K562 (cell line): ENCODE measurements at regions not wholly inside any gene's neighbourhood (a gene's known extent, or its start where the extent isn't known, plus 50 kb on each side); places are given as distances from the start of the nearest gene placed in this dataset.

Source experiments
- C11orf30 ChIP-seq: fragments of 450-650 bp; IDR thresholded peaks from 2 replicates; pipeline ENCODE4 v1.6.1; 2016; ENCODE audit warnings: low read depth, mild to moderate bottlenecking
- CREM ChIP-seq: IDR thresholded peaks from 2 replicates; pipeline ENCODE4 v1.6.1; 2014; ENCODE audit warnings: antibody characterized with exemption, low read depth
- ELF2 ChIP-seq: fragments of 250-450 bp; sonication (Bioruptor Pico); IDR thresholded peaks from 2 replicates; pipeline ENCODE4 v1.5.0; 2021; ENCODE audit warnings: mild to moderate bottlenecking
- EP300 ChIP-seq: IDR thresholded peaks from 2 replicates; pipeline ENCODE4 v1.6.1; 2012; ENCODE audit warnings: low read length, improper control_type of control experiment
- EP400 ChIP-seq: fragments of 450-650 bp; IDR thresholded peaks from 2 replicates; pipeline ENCODE4 v1.6.1; 2017; ENCODE audit warnings: antibody characterized with exemption, mild to moderate bottlenecking, moderate library complexity
- FOSL1 ChIP-seq: fragments of 200-800 bp; sonication (Bioruptor generic); conservative IDR thresholded peaks from 2 replicates; pipeline ENCODE4 v1.6.1; 2016; ENCODE audit warnings: missing genetic modification characterization, missing compliant biosample characterization
- FOXJ2 ChIP-seq: fragments of 200-800 bp; sonication (Bioruptor generic); IDR thresholded peaks from 2 replicates; pipeline ENCODE4 v1.6.1; 2016; ENCODE audit warnings: missing genetic modification characterization, missing compliant biosample characterization
- JUN ChIP-seq, 2 experiments: sonication (generic) in 1 of 2; formaldehyde crosslinking in 1 of 2; IDR thresholded peaks; 2 replicates each; pipeline versions ENCODE4 v1.6.1 to v1.8.0; 2012 to 2022; ENCODE audit warnings: borderline replicate concordance in 2 of 2, mild to moderate bottlenecking in 2 of 2, improper control_type of control experiment in 1 of 2, low read depth in 1 of 2, low read length in 1 of 2, missing genetic modification reagents in 1 of 2
- MAZ ChIP-seq, 2 experiments: fragments of 450-650 bp in 1 of 2; sonication (generic) in 1 of 2; formaldehyde crosslinking; IDR thresholded peaks in 1 of 2; conservative IDR thresholded peaks in 1 of 2; 2 replicates each; pipeline versions ENCODE4 v1.4.0 to v1.5.0; 2020; ENCODE audit warnings: mild to moderate bottlenecking in 1 of 2, missing genetic modification reagents in 1 of 2
- NCOA1 ChIP-seq: fragments of 450-650 bp; IDR thresholded peaks from 2 replicates; pipeline ENCODE4 v1.6.1; 2016; ENCODE audit warnings: low read depth
- NCOR1 ChIP-seq: fragments of 450-650 bp; IDR thresholded peaks from 2 replicates; pipeline ENCODE4 v1.6.1; 2016; ENCODE audit warnings: mild to moderate bottlenecking, moderate library complexity
- NFE2L1 ChIP-seq: fragments of 450-650 bp; IDR thresholded peaks from 2 replicates; pipeline ENCODE4 v1.6.1; 2016; ENCODE audit warnings: missing genetic modification characterization, low read depth, mild to moderate bottlenecking, missing compliant biosample characterization, moderate library complexity, borderline replicate concordance
- POLR2G ChIP-seq: fragments of 200-400 bp; formaldehyde crosslinking; IDR thresholded peaks from 2 replicates; pipeline ENCODE4 v1.6.1; 2017; ENCODE audit warnings: low read depth, mild to moderate bottlenecking, antibody characterized with exemption, low read length, moderate library complexity
- RAD21 ChIP-seq, 2 experiments: fragments of 250-450 bp in 1 of 2; fragments of 450-650 bp in 1 of 2; sonication (Bioruptor Pico) in 1 of 2; formaldehyde crosslinking in 1 of 2; IDR thresholded peaks in 1 of 2; conservative IDR thresholded peaks in 1 of 2; 2 replicates each; pipeline versions ENCODE4 v1.4.0 to v1.8.0; 2020 to 2022; ENCODE audit warnings: mild to moderate bottlenecking in 2 of 2, moderate library complexity in 1 of 2
- SMARCC2 ChIP-seq: fragments of 450-650 bp; IDR thresholded peaks from 2 replicates; pipeline ENCODE4 v1.6.1; 2017; ENCODE audit warnings: antibody characterized with exemption, moderate library complexity, mild to moderate bottlenecking, low read depth
- THRAP3 ChIP-seq: fragments of 450-650 bp; IDR thresholded peaks from 2 replicates; pipeline ENCODE4 v1.6.1; 2016; ENCODE audit warnings: mild to moderate bottlenecking, inconsistent platforms, borderline replicate concordance
- ZNF436 ChIP-seq: fragments of 250-450, 450-650 bp; sonication (Bioruptor Pico); formaldehyde crosslinking; IDR thresholded peaks from 2 replicates; pipeline ENCODE4 v1.7.0; 2020; ENCODE audit warnings: mild to moderate bottlenecking
- ZNF740 ChIP-seq, 3 experiments: fragments of 200-800 bp in 1 of 3; sonication (Bioruptor generic) in 1 of 3; sonication (generic) in 1 of 3; formaldehyde crosslinking in 1 of 3; IDR thresholded peaks; 2 replicates each; pipeline versions ENCODE4 v1.6.1 to v1.8.0; 2016 to 2022; ENCODE audit warnings: mild to moderate bottlenecking in 2 of 3, missing compliant biosample characterization in 2 of 3, missing genetic modification characterization in 2 of 3, missing genetic modification reagents in 1 of 3
- ZNF766 ChIP-seq: fragments of 200-800 bp; sonication (Bioruptor generic); conservative IDR thresholded peaks from 2 replicates; pipeline ENCODE4 v1.6.1; 2016; ENCODE audit warnings: missing genetic modification characterization, missing compliant biosample characterization
- TF ChIP-seq, protein P1 (sequence below), 2 experiments: fragments of 450-650 bp in 1 of 2; sonication (generic) in 1 of 2; formaldehyde crosslinking in 1 of 2; IDR thresholded peaks in 1 of 2; conservative IDR thresholded peaks in 1 of 2; 2 replicates each; pipeline versions ENCODE4 v1.6.1 to v1.8.1; 2016 to 2023; ENCODE audit warnings: mild to moderate bottlenecking in 2 of 2, moderate library complexity in 2 of 2, inconsistent platforms in 1 of 2, missing genetic modification reagents in 1 of 2
- TF ChIP-seq, protein P2 (sequence below): fragments of 200-800 bp; sonication (Bioruptor generic); IDR thresholded peaks from 2 replicates; pipeline ENCODE4 v1.6.1; 2017; ENCODE audit warnings: missing genetic modification characterization, missing compliant biosample characterization
- TF ChIP-seq, protein P3 (sequence below): IDR thresholded peaks from 2 replicates; pipeline ENCODE4 v1.6.1; 2012; ENCODE audit warnings: low read depth, low read length, improper control_type of control experiment, borderline replicate concordance

GRCh38 chr1:30159015-30159414, 564.4 kb downstream of the MATN1 start (continued):
- TF ChIP-seq, protein P1, sequence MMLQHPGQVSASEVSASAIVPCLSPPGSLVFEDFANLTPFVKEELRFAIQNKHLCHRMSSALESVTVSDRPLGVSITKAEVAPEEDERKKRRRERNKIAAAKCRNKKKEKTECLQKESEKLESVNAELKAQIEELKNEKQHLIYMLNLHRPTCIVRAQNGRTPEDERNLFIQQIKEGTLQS (IDR thresholded peaks at IDR 0.05): peak; percentile 82
- TF ChIP-seq, protein P1 (CRISPR knock-in tag; conservative IDR thresholded peaks at IDR 0.05): no peak
- TF ChIP-seq EP300 (peak; percentile 56; the same call in 1 of the 2 replicates), FOXJ2 (tag) (peak; percentile 50; the same call in 1 of the 2 replicates), NCOA1 (0 out of 2 replicates have a peak, but pooled peaks have one; percentile 36), MAZ (CRISPR knock-in tag; conservative IDR thresholded peaks at IDR 0.05 in 1 of 2, IDR thresholded peaks at IDR 0.05 in 1 of 2) (peak in 1 of 2 experiments; percentile 61; a peak in 1 of 4 replicates), RAD21 (CRISPR knock-in tag; conservative IDR thresholded peaks at IDR 0.05 in 1 of 2, IDR thresholded peaks at IDR 0.05 in 1 of 2) (no peak; a peak in 1 of 4 replicates), ZNF740 (CRISPR knock-in tag; IDR thresholded peaks at IDR 0.05) (0 out of 2 replicates have a peak, but pooled peaks have one; percentile 40), ZNF740 (tag; IDR thresholded peaks at IDR 0.05) (peak in 1 of 2 experiments; percentile 76; a peak in 2 of 4 replicates), NFE2L1 (tag) (peak; percentile 69; the same call in 1 of the 2 replicates), FOSL1 (tag) (peak; percentile 81), POLR2G (no peak), SMARCC2 (peak; percentile 73; the same call in 1 of the 2 replicates), EP400 (peak; percentile 33; the same call in 1 of the 2 replicates), ZNF766 (peak; percentile 62; the same call in 1 of the 2 replicates), THRAP3 (no peak), ZNF436 (CRISPR knock-in tag) (no peak), C11orf30 (peak; percentile 90), CREM (peak; percentile 22; the same call in 1 of the 2 replicates), JUN (IDR thresholded peaks at IDR 0.05; ENCODE audit: borderline replicate concordance, low read depth, low read length) (peak; percentile 78), JUN (CRISPR knock-in tag; IDR thresholded peaks at IDR 0.05; ENCODE audit: borderline replicate concordance) (no peak), NCOR1 (0 out of 2 replicates have a peak, but pooled peaks have one; percentile 33), ELF2 (CRISPR knock-in tag) (no peak)
- TF ChIP-seq, protein P2, sequence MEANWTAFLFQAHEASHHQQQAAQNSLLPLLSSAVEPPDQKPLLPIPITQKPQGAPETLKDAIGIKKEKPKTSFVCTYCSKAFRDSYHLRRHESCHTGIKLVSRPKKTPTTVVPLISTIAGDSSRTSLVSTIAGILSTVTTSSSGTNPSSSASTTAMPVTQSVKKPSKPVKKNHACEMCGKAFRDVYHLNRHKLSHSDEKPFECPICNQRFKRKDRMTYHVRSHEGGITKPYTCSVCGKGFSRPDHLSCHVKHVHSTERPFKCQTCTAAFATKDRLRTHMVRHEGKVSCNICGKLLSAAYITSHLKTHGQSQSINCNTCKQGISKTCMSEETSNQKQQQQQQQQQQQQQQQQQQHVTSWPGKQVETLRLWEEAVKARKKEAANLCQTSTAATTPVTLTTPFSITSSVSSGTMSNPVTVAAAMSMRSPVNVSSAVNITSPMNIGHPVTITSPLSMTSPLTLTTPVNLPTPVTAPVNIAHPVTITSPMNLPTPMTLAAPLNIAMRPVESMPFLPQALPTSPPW (CRISPR knock-in tag): peak; percentile 90
- TF ChIP-seq, protein P3, sequence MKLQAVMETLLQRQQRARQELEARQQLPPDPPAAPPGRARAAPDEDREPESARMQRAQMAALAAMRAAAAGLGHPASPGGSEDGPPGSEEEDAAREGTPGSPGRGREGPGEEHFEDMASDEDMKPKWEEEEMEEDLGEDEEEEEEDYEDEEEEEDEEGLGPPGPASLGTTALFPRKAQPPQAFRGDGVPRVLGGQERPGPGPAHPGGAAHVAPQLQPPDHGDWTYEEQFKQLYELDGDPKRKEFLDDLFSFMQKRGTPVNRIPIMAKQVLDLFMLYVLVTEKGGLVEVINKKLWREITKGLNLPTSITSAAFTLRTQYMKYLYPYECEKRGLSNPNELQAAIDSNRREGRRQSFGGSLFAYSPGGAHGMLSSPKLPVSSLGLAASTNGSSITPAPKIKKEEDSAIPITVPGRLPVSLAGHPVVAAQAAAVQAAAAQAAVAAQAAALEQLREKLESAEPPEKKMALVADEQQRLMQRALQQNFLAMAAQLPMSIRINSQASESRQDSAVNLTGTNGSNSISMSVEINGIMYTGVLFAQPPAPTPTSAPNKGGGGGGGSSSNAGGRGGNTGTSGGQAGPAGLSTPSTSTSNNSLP: 0 out of 2 replicates have a peak, but pooled peaks have one; percentile 43
